Endodermal cell (in vitro differentiated cells): ENCODE measurements at regions not wholly inside any gene's neighbourhood (a gene's known extent, or its start where the extent isn't known, plus 50 kb on each side); places are given as distances from the start of the nearest gene placed in this dataset.

Experiments
- DNase-seq: peaks from one replicate; pipeline ENCODE4 v3.0.0-alpha.2; 2017
- H3K27ac ChIP-seq: 2 replicates; pipeline ENCODE4 v1.5.1; 2013; ENCODE audit warnings: mild to moderate bottlenecking, low read depth, low read length, moderate library complexity
- H3K27me3 ChIP-seq: 2 replicates; pipeline ENCODE4 v1.6.1; 2013; ENCODE audit warnings: mild to moderate bottlenecking, low read length, moderate library complexity; ENCODE audit not compliant: insufficient read depth, control insufficient read depth, poor library complexity, severe bottlenecking
- H3K36me3 ChIP-seq: 2 replicates; pipeline ENCODE4 v1.7.0; 2013; ENCODE audit warnings: mild to moderate bottlenecking, low read length, moderate library complexity; ENCODE audit not compliant: control insufficient read depth, insufficient read depth
- H3K4me1 ChIP-seq: one replicate; pipeline ENCODE4 v1.7.0; 2013; ENCODE audit warnings: low read length; ENCODE audit not compliant: control insufficient read depth, insufficient read depth
- H3K4me3 ChIP-seq: 2 replicates; pipeline ENCODE4 v1.5.1; 2013; ENCODE audit warnings: mild to moderate bottlenecking, low read length, moderate library complexity
- H3K9ac ChIP-seq: 2 replicates; pipeline ENCODE4 v1.6.1; 2013; ENCODE audit warnings: mild to moderate bottlenecking, low read length, moderate library complexity; ENCODE audit not compliant: poor library complexity, severe bottlenecking; ENCODE audit errors: extremely low read depth
- H3K9me3 ChIP-seq: 2 replicates; pipeline ENCODE4 v1.6.1; 2013; ENCODE audit warnings: mild to moderate bottlenecking, low read length, moderate library complexity; ENCODE audit not compliant: control insufficient read depth
- H3K27ac Mint-ChIP-seq: 2 replicates; pipeline ENCODE4 v1.8.0; 2020; ENCODE audit warnings: mixed read lengths
- H3K27me3 Mint-ChIP-seq: 2 replicates; pipeline ENCODE4 v1.8.0; 2021; ENCODE audit warnings: mild to moderate bottlenecking, mixed read lengths; ENCODE audit not compliant: insufficient read depth
- H3K36me3 Mint-ChIP-seq: 2 replicates; pipeline ENCODE4 v1.8.0; 2020; ENCODE audit warnings: low read depth, mixed read lengths
- H3K4me1 Mint-ChIP-seq: 2 replicates; pipeline ENCODE4 v1.8.0; 2020; ENCODE audit warnings: mixed read lengths
- H3K4me3 Mint-ChIP-seq: 2 replicates; pipeline ENCODE4 v1.8.0; 2020; ENCODE audit warnings: mild to moderate bottlenecking, moderate library complexity, mixed read lengths
- H3K9me3 Mint-ChIP-seq: 2 replicates; pipeline ENCODE4 v1.8.0; 2020; ENCODE audit warnings: mild to moderate bottlenecking, mixed read lengths
- CTCF ChIP-seq: fragments of 200-600 bp; sonication (generic); conservative IDR thresholded peaks from 2 replicates; pipeline ENCODE4 v1.5.0; 2021; ENCODE audit warnings: antibody characterized with exemption, mild to moderate bottlenecking
- WGBS, 2 experiments: methylation state at CpG; one replicate each; pipeline versions ENCODE4 v1.1.5 to v1.1.7; 2013; ENCODE audit warnings: missing lambda C conversion rate in 2 of 2, mixed read lengths in 1 of 2; ENCODE audit not compliant: insufficient coverage in 1 of 2, insufficient read length in 1 of 2; 5-methylcytosine and 5-hydroxymethylcytosine counted together

DNA sequence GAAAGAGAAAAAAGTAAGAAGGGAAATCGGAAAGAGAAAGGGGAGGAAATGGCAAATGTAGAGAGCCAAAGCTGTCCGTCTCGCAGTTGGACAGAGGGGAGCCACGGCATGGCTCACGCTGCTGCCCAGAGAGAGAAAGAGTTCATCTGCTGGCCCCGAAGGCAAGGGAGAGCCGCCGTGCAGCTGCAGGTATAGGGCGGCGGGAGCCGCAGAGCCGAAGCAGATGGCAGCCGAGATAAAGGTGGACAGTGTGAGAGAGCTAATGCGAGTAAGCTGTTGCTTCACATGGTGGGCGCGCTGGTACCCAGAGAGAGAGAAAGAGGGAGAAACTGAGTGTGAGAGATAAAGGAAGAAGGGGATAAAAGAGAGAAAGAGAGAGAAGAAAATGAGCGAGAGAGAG lies 188.4 kb upstream of the PPP1R26 start:
- Mint-ChIP-seq H3K27ac (no peak overlapping the region), H3K36me3 (no peaks in the 10 kb centered on the region), H3K27me3 (no peaks in the 10 kb centered on the region), H3K4me3 (no peak overlapping the region), H3K4me1 (peaks cover 29% of the 10 kb centered on the region), H3K9me3 (no peaks in the 10 kb centered on the region)
- Histone ChIP-seq H3K4me1 (peaks cover 4% of the 10 kb centered on the region), H3K27ac (no peak overlapping the region), H3K9me3 (no peaks in the 10 kb centered on the region), H3K27me3 (no peaks in the 10 kb centered on the region), H3K4me3 (no peak overlapping the region), H3K9ac (no peak overlapping the region), H3K36me3 (no peaks in the 10 kb centered on the region)
- TF ChIP-seq CTCF, result no peak
- WGBS, 2 experiments, result 80 to 82% methylated on average over 17 of the region's 17 CpGs
- DNase-seq, result peak; percentile 40

DNA sequence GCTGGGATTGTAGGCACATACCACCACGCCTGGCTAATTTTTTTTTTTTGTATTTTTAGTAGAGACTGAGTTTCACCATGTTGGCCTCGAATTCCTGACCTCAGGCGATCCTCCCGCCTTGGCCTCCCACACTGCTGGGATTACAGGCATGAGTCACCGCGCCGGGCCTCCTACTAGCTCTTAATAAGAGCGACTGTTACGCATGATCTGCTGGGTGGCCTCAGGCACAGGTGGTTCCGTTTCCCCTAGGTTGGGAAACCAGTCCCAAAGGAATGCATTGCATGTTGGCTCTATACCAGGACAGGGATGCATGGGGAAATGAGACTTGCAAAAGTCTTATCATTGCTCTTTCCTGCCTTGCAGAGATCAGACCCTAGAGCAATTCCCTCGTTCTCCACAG lies 184.7 kb upstream of the PPP1R26 start:
- 85 to 87% methylated on average over 9 to 11 of the region's 11 CpGs for WGBS, 2 experiments
- no peak overlapping the region for H3K4me3 ChIP-seq
- no peak overlapping the region for H3K4me3 Mint-ChIP-seq
- H3K36me3 Mint-ChIP-seq, result no peaks in the 10 kb centered on the region
- H3K4me1 Mint-ChIP-seq, result peaks cover 32% of the 10 kb centered on the region
- no peak overlapping the region for H3K9ac ChIP-seq
- no peaks in the 10 kb centered on the region for H3K9me3 Mint-ChIP-seq
- H3K36me3 ChIP-seq, result no peaks in the 10 kb centered on the region
- H3K27ac ChIP-seq, result no peak overlapping the region
- DNase-seq, result no peak
- TF ChIP-seq CTCF, result no peak
- peaks cover 4% of the 10 kb centered on the region for H3K4me1 ChIP-seq
- H3K9me3 ChIP-seq, result no peaks in the 10 kb centered on the region
- peaks cover 4% of the 10 kb centered on the region for H3K27me3 Mint-ChIP-seq
- H3K27ac Mint-ChIP-seq, result peak overlapping the region; percentile 40
- no peaks in the 10 kb centered on the region for H3K27me3 ChIP-seq

DNA sequence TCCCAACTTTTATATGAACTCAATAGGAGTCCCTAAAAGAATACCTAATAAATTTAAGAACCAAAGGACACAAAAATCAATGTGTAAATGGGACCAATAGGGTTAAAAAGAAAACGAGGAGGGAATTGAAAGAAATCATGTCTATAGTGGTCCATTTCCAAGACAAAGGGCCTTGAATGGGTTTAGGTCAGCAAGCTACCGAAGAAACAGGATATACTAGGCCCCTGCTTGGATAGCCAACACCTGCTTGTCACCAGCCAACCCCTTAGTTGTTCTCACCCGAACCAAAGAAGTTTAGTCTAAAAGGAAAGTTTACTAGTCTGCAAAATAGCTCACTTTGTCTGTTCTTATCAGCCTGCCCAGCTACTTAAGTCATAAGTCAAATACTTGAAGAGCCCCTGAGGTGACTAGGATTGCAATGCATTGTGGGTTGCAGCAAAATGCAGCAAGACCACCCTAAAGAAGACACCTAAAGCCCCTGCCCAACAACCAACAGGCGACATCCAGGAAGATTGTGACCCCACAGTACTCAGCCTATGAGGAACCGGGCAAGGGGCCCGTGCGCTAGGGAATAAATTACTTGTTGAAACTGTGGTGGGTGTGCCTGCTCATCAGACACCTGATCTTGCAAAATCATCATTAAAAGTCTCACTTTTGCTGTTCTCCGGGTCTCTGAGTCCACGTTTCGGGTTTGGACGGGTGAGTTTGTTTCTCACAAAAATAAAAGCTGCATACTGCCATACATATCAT lies 183.9 kb upstream of the PPP1R26 start:
- H3K4me1 ChIP-seq, result peaks cover 11% of the 10 kb centered on the region
- Mint-ChIP-seq H3K4me3 (no peak overlapping the region), H3K27ac (no peak overlapping the region), H3K36me3 (no peaks in the 10 kb centered on the region), H3K27me3 (peaks cover 4% of the 10 kb centered on the region), H3K9me3 (no peaks in the 10 kb centered on the region), H3K4me1 (peaks cover 39% of the 10 kb centered on the region)
- H3K36me3 ChIP-seq, result no peaks in the 10 kb centered on the region
- no peak overlapping the region for H3K9ac ChIP-seq
- TF ChIP-seq CTCF, result no peak
- peak; percentile 48 for DNase-seq
- no peak overlapping the region for H3K4me3 ChIP-seq
- WGBS, 2 experiments, result 52 to 78% methylated on average over 3 to 11 of the region's 11 CpGs
- no peaks in the 10 kb centered on the region for H3K27me3 ChIP-seq
- H3K9me3 ChIP-seq, result no peaks in the 10 kb centered on the region
- H3K27ac ChIP-seq, result no peak overlapping the region
